HG02973 (cell line): ENCODE measurements at regions not wholly inside any gene's neighbourhood (a gene's known extent, or its start where the extent isn't known, plus 50 kb on each side); places are given as distances from the start of the nearest gene placed in this dataset.
"Not testable (repeated sequence)": the region's sequence is repeated elsewhere in the genome, so short reads cannot be mapped to it uniquely, and the experiment has no call there.

Source experiments
- ATAC-seq: cut with Tn5 transposase; IDR thresholded peaks from one replicate; pipeline ENCODE4 v1.9.1; 2021; ENCODE audit warnings: moderate library complexity; ENCODE audit not compliant: unreplicated experiment

- no peak for ATAC-seq
These were observed 663.2 kb upstream of the ANKRD30A start for GRCh38 chr10:36462194-36462593.

- not testable (repeated sequence) for ATAC-seq
These were observed 667.0 kb upstream of the ANKRD30A start for GRCh38 chr10:36458437-36458836.

GRCh38 chr10:36457751-36458150 is 667.6 kb upstream of the ANKRD30A start:
- no peak for ATAC-seq

- ATAC-seq: no peak
These were observed 669.8 kb upstream of the ANKRD30A start for GRCh38 chr10:36455526-36456133.

- ATAC-seq: no peak
These were observed 672.5 kb upstream of the ANKRD30A start for GRCh38 chr10:36452851-36453250.

GRCh38 chr10:36451391-36451970 is 673.9 kb upstream of the ANKRD30A start:
- no peak for ATAC-seq

GRCh38 chr10:36450380-36450779 is 675.0 kb upstream of the ANKRD30A start:
- ATAC-seq: no peak

- ATAC-seq: no peak
These were observed 676.4 kb upstream of the ANKRD30A start for GRCh38 chr10:36448760-36449691.

GRCh38 chr10:36446881-36447280 is 678.5 kb upstream of the ANKRD30A start:
- no peak for ATAC-seq

- ATAC-seq: no peak
These were observed 682.2 kb upstream of the ANKRD30A start for GRCh38 chr10:36443233-36443632.

- ATAC-seq: no peak
These were observed 683.8 kb upstream of the ANKRD30A start for GRCh38 chr10:36441557-36441956.

- ATAC-seq: no peak
These were observed 684.9 kb upstream of the ANKRD30A start for GRCh38 chr10:36440539-36440938.

- no peak for ATAC-seq
These were observed 688.0 kb upstream of the ANKRD30A start for GRCh38 chr10:36437367-36437766.

GRCh38 chr10:36428507-36428906 is 696.9 kb upstream of the ANKRD30A start:
- no peak for ATAC-seq

- no peak for ATAC-seq
These were observed 700.1 kb upstream of the ANKRD30A start for GRCh38 chr10:36425131-36425797.

GRCh38 chr10:36424502-36424901 is 700.9 kb upstream of the ANKRD30A start:
- no peak for ATAC-seq

GRCh38 chr10:36423821-36424248 is 701.6 kb upstream of the ANKRD30A start:
- no peak for ATAC-seq

- no peak for ATAC-seq
These were observed 703.4 kb upstream of the ANKRD30A start for GRCh38 chr10:36421992-36422391.

- no peak for ATAC-seq
These were observed 708.9 kb upstream of the ANKRD30A start for GRCh38 chr10:36416513-36416912.

- no peak for ATAC-seq
These were observed 712.5 kb upstream of the ANKRD30A start for GRCh38 chr10:36412942-36413341.

- not testable (repeated sequence) for ATAC-seq
These were observed 725.2 kb upstream of the ANKRD30A start for GRCh38 chr10:36400238-36400637.
